Hematopoietic multipotent progenitor cell treated with erythropoietin and hydrocortisone succinate and interleukin-3 and kit ligand, for 15 days (in vitro differentiated cells): ENCODE measurements at regions not wholly inside any gene's neighbourhood (a gene's known extent, or its start where the extent isn't known, plus 50 kb on each side); places are given as distances from the start of the nearest gene placed in this dataset.

ENCODE experiments used
- DNase-seq: peaks from one replicate; pipeline ENCODE4 v3.0.0-alpha.2; 2015; ENCODE audit warnings: low spot score

DNA sequence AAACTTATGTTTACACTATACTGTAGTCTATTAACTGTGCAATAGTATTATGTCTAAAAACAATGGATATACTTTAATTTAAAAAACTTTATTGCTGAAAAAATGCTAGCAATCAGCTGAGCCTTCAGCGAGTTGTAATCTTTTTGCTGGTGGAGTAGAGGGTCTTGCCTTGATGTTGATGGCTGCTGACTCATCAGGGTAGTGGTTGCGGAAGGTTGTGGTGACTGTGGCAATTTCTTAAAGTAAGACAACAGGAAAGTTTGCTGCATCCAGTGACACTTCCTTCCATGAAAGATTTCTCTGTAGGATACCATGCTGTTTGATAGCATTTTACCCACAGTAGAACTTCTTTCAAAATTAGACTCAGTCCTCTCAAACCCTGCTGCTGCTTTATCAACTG lies 234.7 kb upstream of the CSF3R start:
- DNase-seq: no peak

DNA sequence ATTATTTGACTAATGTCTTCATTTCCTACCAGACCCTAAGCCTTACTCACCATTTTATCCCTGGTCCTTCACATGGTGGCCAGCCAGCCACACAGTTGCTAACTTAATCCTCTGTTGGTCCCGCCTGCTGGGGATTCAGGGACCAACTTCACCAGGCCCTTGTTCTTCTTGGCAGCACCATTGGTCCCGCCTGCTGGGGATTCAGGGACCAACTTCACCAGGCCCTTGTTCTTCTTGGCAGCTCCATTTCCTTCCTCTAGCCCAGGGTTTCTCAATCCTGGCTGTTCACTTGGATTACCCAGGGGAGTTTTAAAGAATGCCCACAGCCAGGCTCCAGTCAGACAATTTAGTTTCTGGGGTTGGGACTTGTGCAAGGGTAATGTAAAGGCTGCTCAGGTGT lies 233.1 kb upstream of the CSF3R start:
- DNase-seq: no peak

DNA sequence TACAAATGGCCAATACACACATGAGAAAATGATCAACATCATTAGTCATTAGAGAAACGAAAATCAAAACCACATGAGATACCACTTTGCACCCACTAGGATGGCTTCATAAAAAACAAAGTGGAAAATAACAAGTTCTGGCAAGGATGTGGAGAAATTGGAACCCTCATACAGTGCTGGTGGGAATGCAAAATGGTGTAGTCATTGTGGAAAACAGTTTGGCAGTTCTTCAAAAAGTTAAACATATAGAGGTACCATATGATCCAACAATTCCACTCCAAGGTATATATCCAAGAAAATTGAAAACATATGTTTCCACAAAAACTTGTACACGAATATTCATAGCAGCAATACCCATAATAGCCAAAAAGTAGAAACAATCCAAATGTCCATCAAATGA lies 231.6 kb upstream of the CSF3R start:
- no peak for DNase-seq

DNA sequence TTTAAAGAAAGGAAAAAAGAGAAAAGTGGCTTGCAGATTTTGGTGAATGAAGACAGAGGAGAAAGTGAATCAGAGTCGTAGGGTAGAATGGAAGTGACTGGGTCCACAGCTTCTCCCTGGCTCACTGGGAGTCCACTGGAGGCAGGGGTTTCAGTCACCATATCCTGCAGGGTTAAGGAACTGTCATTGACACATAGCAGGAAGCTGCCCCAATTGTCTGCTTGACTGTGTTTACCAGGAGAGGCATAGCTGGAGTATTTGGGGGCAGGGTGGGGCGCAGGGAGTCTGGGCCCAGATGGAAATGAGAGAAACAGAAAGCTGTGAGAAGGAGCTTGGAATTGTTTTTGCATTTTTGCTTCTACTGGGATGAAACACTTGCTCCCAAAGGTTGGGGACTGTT lies 228.8 kb upstream of the CSF3R start:
- DNase-seq: no peak

DNA sequence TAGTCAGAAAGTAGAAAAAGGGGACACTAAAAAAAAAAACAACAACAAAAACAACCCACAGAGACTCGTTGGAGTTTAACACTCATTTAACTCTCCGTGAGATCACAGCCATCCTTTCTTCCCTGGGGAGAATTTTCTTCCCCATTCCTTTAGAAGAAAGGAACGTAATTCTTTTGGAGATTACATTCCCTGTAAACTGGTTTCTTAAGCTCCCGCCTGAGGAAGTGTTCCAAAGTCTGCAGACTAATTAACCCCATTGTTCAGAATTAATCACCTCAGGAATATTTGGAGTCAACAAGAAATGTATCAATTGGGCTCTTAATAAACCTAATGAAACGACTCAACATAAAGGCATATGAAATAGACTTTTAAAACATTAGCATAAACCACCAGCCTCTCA lies 228.2 kb upstream of the CSF3R start:
- no peak for DNase-seq

DNA sequence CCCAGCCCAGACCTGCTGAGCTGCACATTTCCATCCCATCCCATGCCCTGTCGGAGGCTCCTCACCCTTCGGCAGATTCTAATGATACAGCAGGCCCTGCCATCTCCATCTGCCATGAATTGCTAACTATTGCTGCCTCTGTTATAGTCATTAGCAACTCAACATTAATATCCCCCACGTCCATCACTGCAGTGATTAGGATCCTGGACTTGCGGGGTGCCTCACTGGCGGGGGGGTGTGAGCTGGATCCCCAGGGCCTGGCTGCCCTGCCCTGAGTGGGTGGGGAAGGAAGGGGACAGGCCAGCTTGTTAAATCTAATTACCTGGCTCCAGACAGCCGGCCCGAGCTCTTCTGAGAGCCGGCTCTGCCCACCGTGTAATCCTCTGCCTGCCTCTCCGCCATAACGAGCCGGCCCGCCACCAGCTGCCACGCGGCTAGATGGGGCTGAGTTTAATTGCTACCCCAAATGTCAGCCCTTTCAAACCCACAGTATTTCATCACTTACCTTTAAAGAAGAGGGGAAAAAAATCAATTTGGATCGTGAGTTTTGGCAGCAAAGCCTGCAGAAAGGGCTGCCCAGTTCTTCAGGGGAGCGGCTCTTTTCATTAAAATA lies 227.3 kb upstream of the CSF3R start:
- no peak for DNase-seq

DNA sequence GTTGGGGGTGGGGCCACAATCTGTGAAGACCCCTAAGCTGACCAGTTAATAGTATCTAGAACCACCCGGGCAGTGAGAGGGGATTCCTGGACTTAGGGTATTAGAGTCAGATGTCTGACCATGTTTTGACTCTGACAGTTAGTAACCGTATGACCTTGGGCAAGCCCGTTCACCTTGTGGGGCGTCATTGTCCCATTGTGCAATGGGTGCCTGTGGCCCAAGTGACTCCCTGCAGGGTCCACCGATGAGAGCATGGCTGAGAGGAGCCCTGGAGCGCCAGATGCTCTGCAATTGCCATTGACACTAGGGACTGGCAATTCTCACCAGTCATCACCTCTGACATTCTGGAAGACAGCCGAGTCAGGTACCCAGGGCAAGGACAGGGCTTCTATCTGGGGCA lies 225.9 kb upstream of the CSF3R start:
- DNase-seq: no peak

DNA sequence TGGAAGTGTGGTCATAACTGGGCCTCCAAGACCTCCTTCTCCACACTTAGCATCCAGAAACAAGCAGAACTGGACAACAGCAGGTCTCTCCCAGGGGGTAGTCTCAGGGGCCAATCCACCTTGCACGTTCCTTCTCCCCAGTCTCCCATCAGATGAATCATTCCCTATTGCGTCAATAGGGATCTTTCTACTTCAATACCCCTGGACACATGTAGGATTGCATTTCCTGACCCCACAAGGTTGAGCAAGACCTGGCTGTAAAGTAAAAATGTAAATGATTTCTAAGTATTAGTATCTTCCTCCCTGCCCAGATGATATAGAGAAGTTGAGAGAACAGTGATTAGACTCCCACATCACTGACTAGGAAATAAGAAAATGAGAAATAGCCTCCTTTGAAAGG lies 224.5 kb upstream of the CSF3R start:
- DNase-seq: no peak

DNA sequence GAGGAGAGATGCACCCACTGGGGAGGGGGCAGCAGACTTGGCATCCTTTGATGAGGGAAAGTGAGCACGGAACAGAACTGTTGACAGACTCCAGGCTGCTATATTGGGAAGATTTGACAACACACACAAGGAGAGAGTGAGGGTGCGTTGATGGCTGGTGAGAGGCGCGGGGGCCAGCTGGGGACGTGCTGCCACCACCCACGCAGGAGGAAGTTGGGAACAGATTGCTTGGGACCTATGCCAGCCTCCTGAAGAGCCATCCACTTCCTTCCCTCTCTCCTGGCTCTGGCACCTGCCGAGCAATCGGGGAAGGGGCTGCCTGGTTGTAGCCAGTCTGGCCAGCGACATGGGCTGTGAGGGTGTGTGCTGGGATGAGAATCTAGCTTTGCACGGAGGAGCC lies 223.7 kb upstream of the CSF3R start:
- DNase-seq: no peak

DNA sequence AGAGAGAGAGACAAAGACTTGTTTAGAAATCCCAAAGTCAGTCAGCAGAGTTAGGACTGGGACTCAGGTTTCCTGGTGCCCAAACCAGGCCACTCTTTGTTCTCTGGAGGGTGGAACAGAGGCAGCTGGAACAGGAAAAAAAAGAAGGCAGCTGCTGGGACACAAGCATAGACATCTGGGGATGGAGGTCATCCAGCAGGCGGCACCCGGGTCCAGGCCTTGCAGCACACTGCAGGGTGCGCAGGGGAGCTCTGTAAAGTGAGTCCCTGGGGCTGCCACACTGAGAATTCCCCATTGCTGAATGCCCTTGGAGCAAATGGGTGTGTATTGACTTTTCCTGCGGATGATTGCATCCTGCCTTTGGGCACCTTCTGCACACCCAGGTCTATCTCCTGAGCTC lies 222.9 kb upstream of the CSF3R start:
- no peak for DNase-seq

DNA sequence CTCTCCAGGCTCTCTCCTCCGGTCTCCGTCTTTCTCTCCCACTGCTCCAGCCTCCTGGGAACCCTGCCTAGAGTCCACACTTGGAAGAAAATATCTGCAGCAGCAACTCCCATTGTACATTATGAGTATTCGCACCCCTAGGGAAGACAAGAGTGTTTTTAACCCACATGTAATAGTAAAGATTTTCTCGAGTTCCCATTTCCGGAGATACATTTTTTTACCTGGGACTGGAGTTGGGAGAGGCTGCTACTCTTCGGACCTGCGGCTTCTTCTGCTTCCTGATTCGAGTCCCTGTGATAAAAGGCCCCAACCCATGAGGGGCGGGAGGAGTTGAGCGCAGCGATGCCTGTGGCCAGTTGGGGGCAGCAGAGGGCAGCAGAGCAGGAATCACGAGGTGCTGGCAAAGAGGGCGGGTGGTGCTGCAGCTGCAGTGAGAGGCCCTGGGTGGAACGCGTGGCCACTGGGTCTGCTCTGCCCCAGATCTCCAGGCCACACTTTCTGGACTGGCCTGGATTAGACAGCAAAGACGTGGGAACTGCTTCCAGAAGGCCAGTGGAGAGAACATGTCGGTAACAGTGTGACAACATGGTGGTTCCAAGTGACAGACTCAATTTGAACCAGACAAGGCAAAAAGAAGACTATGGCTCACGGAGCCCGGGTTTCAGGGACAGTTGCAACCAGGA lies 221.0 kb upstream of the CSF3R start:
- DNase-seq: peak; percentile 46

DNA sequence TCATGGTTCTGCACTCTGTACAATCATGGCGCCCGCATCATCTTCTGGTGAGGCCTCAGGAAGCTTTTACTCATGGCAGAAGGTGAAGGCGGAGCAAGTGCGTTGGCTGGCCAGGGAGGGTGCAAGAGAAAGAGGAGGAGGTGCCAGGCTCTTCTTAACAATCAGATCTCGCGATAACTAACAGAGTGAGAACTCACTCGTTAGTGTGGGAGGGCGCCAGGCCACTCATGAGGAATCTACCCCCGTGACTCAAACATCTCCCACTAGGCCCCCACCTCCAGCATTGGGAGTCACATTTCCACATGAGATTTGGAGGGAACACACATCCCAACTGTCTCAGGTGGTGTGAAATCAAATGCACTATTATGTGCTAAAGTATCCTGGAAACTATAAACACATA lies 220.2 kb upstream of the CSF3R start:
- DNase-seq: no peak

DNA sequence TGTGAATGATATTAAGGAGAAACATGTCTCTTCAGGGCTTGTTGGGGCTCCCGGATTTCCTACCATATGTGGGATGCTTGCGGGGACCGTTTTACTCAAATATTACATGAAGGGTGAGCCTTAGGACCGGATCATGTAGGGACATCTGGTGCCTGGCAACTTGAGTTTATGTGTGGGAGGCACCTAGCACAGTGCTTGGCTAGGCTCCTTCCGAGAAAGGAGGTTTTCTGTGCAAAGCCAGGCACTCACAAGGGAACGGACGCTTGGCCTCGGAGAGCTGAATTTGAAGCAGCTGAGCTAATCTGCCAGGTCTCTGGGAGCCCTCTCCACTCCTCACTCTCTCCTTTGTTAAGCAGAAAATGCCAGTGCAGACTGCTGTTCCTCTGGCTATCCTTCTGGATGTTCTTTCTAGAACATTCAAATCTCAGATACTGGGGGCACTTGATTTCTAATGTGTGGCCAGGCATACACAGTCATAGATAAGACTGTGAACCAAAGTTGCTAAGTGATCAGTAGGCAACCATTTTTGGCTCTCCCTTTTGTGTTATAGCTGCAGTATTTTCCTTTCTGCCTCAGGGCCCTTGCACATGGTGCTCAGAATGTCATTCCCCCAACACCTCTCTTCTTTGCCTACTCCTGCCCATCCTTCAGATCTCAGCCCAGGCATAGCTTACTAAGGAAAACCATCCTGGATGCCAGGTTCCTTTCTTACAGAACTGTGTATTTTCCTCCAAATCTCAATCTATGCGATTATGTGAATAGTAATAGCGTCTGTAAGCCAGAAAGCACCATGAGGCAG lies 216.6 kb upstream of the CSF3R start:
- DNase-seq: no peak

DNA sequence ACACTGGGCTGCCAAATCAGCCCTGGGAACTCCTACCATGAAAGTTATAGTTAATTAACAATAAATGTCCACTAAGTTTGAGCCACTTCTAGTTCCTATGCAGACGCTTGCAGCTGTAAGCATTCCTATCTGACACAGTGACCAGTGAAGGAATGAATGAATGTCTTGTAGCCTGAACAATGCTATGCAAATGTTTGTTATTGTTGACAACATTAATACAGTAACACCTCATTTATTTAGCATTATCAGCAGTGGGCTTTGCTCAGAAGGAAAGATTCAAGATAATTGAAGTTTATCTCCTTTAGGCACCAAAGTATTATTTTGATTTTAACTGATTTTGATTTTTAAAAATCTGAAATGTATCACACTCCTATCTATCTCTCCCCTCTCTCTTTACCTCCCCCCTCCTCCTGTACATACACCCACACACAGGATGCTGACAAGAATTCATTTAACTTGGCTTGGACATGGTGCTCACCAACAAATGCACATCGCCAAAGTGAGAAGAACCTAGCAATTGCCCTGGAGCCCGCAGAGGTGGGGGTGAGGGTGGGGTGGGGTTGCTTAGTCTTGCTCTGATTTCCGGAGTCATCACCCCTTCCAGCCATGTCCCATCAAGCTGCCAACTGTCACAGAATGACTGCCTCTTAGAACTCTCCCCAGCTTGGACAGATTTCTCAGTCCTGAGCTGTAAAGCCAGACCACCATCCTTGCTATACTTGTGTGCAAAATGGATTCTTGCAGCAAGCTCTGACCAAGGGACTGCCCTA lies 215.3 kb upstream of the CSF3R start:
- no peak for DNase-seq

DNA sequence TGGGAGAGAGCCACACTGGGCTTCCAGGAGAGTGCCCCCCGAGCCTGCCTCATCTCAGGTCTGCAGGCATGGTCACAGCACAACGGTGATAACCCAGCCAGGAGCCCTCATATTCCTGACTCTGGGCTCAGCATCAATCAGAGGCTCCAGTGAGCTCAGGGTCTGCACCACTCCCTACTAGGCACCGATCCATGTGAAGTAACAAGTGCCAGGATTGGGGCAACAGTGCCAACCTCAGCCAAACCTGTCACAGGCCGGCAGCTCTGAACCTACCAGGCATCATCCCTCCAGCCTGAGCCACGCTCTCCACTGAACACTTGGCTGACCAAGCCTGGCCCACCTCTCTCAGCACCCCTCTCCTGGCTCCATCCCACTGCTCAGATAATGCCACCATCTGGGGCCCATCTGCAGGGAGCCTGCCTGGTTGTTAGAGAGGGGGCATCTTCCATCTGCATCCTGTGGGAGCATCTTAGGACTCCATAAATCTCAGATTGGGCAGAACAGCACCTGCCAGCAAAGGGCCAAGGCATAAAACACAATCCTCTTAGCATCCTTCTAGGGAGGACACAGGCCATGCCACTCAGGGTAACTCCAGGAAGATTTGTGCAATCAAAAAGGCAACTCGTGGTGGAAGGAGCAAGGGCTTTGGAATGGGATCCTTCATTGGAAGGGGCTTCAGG lies 213.7 kb upstream of the CSF3R start:
- DNase-seq: no peak

DNA sequence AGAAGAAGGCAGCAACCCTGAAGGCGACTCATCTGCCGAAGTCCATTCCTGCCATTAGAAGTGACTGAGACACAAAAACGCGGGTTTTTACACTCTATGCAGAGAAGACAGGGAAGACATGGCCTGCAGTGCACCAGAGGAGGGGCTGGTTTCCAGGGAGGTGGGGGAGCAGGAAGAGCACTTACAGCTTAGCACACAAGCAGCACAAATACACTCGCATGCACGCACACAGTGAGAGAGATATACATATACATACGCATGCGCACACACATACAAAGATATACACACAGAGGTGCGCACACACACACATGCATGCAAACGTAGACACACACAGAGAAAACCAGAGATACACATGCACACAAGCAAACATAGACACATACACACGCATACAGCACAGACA lies 210.9 kb upstream of the CSF3R start:
- no peak for DNase-seq

DNA sequence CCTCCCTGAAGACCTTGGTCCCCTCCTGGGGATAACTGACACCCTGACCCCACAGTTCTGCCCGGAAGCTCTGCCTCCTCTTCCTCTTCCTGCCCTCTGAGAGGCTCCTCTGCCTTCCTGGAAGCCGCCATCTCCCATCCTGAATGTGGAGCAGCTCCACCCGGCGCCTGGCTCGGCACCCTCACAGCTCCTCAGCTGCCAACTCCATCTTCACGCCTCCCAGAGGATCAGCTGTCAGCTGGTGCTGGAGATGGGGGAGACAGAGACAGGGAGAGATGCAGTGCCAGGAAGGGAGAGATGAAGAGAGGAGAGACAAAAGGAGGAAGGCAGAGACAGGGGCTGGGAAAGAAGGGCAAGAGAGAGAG lies 210.4 kb upstream of the CSF3R start:
- no peak for DNase-seq

DNA sequence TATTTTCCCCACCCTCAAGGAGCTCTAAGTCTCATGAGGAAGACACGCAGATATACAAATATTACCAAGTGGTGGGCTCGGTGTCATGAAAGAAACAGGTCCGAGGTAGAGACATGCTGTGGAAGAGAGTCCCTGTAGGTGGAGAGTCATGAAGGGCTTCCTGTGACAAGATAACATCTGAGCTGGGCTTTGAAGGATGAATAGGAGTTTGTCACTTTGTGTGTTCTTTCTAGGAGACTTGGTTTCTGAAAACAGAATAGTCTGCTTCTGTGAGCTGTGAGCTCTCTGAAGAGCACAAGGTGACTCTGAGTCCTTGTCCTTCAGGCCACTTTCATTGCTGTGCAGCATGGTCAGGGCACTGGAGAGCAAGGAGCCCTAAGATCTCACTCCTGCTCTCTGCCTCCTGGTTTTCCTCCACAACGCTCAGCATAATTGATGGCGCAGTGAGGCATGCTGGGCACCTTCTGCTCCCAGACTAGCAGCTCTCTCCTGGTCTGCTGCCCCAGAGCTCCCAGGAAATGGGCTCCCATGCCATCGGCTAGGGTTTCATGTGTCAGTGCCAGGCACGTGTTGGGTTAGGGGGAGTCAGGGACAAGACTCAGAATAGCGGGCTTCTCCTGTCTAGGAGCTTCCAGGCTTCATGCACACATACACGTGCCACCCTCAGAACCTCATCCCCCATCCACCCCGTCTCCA lies 209.9 kb upstream of the CSF3R start:
- no peak for DNase-seq

DNA sequence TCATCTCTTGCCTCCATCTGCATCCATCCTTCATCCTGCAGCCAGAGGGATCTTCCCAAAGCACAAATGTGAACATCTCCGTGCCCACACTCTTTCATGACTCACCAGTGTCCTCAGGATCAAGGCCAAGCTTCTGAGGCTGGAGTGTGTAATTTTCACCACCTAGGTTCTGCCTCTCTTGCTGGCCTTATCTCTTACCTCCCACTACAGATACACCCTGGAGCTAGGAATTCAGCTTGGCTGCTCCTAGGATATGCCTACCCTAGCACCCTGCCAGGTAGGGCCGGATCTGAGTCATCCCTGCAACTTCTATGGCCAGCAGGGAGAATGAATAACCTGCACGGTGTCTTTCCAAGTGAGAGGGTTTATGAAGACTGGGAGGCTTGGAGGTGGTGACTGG lies 208.7 kb upstream of the CSF3R start:
- no peak for DNase-seq

DNA sequence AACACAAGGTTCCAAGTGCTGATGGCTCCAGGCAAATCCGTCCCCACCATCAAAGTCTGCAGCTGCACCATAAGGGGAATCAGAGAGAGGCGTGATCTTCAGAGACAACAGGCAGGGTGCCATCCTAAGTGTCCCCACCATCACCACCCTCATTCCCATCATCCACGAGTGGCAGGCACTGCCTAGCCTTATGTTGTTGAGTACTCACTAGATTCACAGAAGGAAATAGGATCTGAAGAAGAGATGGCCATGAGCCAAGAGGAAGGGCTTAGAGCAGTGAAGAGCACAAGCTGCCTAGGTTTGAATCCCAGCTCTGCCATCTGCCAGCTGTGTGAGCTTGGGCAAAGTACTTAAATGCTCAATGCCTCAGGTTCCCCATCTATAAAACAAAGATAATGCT lies 207.3 kb upstream of the CSF3R start:
- no peak for DNase-seq

DNA sequence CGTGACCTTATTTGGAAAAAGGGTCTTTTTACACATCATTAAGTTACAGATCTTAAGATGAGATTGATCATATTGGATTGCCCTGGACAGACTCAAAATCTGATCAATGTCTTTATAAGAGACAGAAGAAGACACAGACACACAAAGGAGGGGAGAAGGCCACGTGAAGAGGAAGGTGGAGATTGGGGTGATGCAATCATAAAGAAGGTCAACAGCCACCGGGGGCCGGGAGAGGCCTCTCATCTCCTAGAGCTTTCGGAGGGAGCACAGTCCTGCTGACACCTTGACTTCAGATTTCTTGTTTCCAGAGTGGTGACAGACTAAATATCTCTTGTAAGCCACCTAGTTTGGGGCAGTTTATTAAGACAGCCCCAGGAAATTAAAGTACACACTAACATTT lies 204.6 kb upstream of the CSF3R start:
- no peak for DNase-seq
